GM12865 (cell line): ENCODE measurements at regions not wholly inside any gene's neighbourhood (a gene's known extent, or its start where the extent isn't known, plus 50 kb on each side); places are given as distances from the start of the nearest gene placed in this dataset.

Experiments used
- DNase-seq: peaks from one replicate; pipeline ENCODE4 v3.0.0; 2010; ENCODE audit warnings: low read depth
- H3K4me3 ChIP-seq: 2 replicates; pipeline ENCODE4 v1.5.1; 2011; ENCODE audit warnings: mild to moderate bottlenecking, low read depth, low read length, control low read depth
- TF ChIP-seq, protein P1 (sequence below): IDR thresholded peaks from 2 replicates; pipeline ENCODE4 v1.5.1; 2011; ENCODE audit warnings: low read length, control low read depth, low read depth, inconsistent platforms; ENCODE audit not compliant: insufficient read depth; ENCODE audit errors: missing control alignments

GRCh38 chr4:24169956-24170355, 280.1 kb upstream of the PPARGC1A start:
- no peak overlapping the region for H3K4me3 ChIP-seq
- DNase-seq = no peak
- TF ChIP-seq, protein P1, sequence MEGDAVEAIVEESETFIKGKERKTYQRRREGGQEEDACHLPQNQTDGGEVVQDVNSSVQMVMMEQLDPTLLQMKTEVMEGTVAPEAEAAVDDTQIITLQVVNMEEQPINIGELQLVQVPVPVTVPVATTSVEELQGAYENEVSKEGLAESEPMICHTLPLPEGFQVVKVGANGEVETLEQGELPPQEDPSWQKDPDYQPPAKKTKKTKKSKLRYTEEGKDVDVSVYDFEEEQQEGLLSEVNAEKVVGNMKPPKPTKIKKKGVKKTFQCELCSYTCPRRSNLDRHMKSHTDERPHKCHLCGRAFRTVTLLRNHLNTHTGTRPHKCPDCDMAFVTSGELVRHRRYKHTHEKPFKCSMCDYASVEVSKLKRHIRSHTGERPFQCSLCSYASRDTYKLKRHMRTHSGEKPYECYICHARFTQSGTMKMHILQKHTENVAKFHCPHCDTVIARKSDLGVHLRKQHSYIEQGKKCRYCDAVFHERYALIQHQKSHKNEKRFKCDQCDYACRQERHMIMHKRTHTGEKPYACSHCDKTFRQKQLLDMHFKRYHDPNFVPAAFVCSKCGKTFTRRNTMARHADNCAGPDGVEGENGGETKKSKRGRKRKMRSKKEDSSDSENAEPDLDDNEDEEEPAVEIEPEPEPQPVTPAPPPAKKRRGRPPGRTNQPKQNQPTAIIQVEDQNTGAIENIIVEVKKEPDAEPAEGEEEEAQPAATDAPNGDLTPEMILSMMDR = no peak

DNA sequence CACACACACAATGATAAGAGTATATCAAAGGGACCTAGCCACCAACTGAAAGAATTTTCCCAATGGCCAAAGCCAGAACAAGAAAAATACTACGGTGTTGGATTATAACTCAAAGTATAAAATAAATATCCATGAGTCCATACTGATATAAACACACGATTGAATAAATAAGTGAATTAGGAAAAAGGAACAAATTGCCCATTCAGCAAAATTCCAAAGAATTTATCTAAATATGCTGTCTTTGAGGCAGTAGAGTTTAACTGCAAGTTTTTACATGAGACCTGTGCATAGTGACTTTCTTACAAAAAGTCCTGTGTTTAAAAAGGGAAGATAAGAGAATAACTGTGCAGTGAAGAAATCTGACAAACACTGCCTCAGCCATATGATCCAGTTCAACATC, 278.8 kb upstream of the PPARGC1A start:
- TF ChIP-seq, protein P1 = no peak
- H3K4me3 ChIP-seq = no peak overlapping the region
- DNase-seq = no peak

GRCh38 chr4:24166501-24166900, 276.7 kb upstream of the PPARGC1A start:
- no peak for DNase-seq
- TF ChIP-seq, protein P1 = no peak
- H3K4me3 ChIP-seq = no peak overlapping the region

- TF ChIP-seq, protein P1 = no peak
- DNase-seq = no peak
- no peak overlapping the region for H3K4me3 ChIP-seq
Measured at GRCh38 chr4:24164797-24165196, 274.9 kb upstream of the PPARGC1A start.

- no peak overlapping the region for H3K4me3 ChIP-seq
- no peak for DNase-seq
- TF ChIP-seq, protein P1 = no peak
Measured at GRCh38 chr4:24164054-24164693, 274.3 kb upstream of the PPARGC1A start.

- no peak for DNase-seq
- TF ChIP-seq, protein P1 = no peak
- H3K4me3 ChIP-seq = no peak overlapping the region
Measured at GRCh38 chr4:24163314-24163713, 273.5 kb upstream of the PPARGC1A start.

GRCh38 chr4:24160358-24160757, 270.5 kb upstream of the PPARGC1A start:
- no peak for DNase-seq
- H3K4me3 ChIP-seq = no peak overlapping the region
- TF ChIP-seq, protein P1 = no peak
